ENCODE measurements at regions not wholly inside any gene's neighbourhood (a gene's known extent, or its start where the extent isn't known, plus 50 kb on each side); places are given as distances from the start of the nearest gene placed in this dataset.

GRCh38 chr2:53403792-53404413, 363.7 kb upstream of the CHAC2 start:
- peak overlapping the region; percentile 29 for H3K4me3 ChIP-seq
- H3F3A ChIP-seq (ENCODE audit: insufficient read depth): peaks cover 14% of the 10 kb centered on the region; the same call in 1 of the 2 replicates
- no peaks in the 10 kb centered on the region for H4K20me1 ChIP-seq (ENCODE audit: insufficient read depth)
- H2AFZ ChIP-seq: 0 out of 2 replicates have a peak overlapping the region, but pooled peaks have one; percentile 12
- H3K27me3 ChIP-seq (replicated peaks; ENCODE audit: insufficient read depth): no peaks in the 10 kb centered on the region
- H3K27ac ChIP-seq: no peak overlapping the region
- in situ Hi-C loops (cut with MboI): no loop called here
- H3K9me3 ChIP-seq (ENCODE audit: low read depth): no peaks in the 10 kb centered on the region
- no peaks in the 10 kb centered on the region for H3K79me2 ChIP-seq (ENCODE audit: insufficient read depth)
- DNase-seq: peak; percentile 68
- peak overlapping the region; percentile 49 for H3K4me2 ChIP-seq (ENCODE audit: unreplicated experiment)
- no peak for TF ChIP-seq EZH2 (IDR thresholded peaks at IDR 0.05; ENCODE audit: insufficient read depth, poor library complexity, severe bottlenecking)
- TF ChIP-seq EZH2phosphoT487 (IDR thresholded peaks at IDR 0.05; ENCODE audit: insufficient read depth, low read depth): no peak
- no peaks in the 10 kb centered on the region for H3K9me2 ChIP-seq (ENCODE audit: insufficient read depth)
- 28% methylated on average over 4 of the region's 4 CpGs for WGBS, 2 experiments (ENCODE audit: low coverage in 1 of 2, low lambda C conversion rate in 2 of 2, missing lambda C conversion rate in 2 of 2)
- H3K36me3 ChIP-seq (ENCODE audit: low read depth): no peaks in the 10 kb centered on the region
- no peak overlapping the region for H3K9ac ChIP-seq
- H3K4me1 ChIP-seq (ENCODE audit: insufficient read depth): peaks cover 19% of the 10 kb centered on the region

GRCh38 chr2:53397085-53397484, 370.5 kb upstream of the CHAC2 start:
- H3K27me3 ChIP-seq (replicated peaks; ENCODE audit: insufficient read depth): no peaks in the 10 kb centered on the region
- no peak overlapping the region for H2AFZ ChIP-seq
- no peak for DNase-seq
- no peak overlapping the region for H3K4me2 ChIP-seq (ENCODE audit: unreplicated experiment)
- in situ Hi-C loops (cut with MboI): no loop called here
- no peak for TF ChIP-seq EZH2 (IDR thresholded peaks at IDR 0.05; ENCODE audit: insufficient read depth, poor library complexity, severe bottlenecking)
- no peak for TF ChIP-seq EZH2phosphoT487 (IDR thresholded peaks at IDR 0.05; ENCODE audit: insufficient read depth, low read depth)
- H3K9me3 ChIP-seq (ENCODE audit: low read depth): no peaks in the 10 kb centered on the region
- H3K4me1 ChIP-seq (ENCODE audit: insufficient read depth): no peaks in the 10 kb centered on the region
- H3K9ac ChIP-seq: no peak overlapping the region
- H3K36me3 ChIP-seq (ENCODE audit: low read depth): no peaks in the 10 kb centered on the region
- H4K20me1 ChIP-seq (ENCODE audit: insufficient read depth): no peaks in the 10 kb centered on the region
- no peak overlapping the region for H3K27ac ChIP-seq
- no peaks in the 10 kb centered on the region for H3K79me2 ChIP-seq (ENCODE audit: insufficient read depth)
- H3K4me3 ChIP-seq: no peak overlapping the region
- H3K9me2 ChIP-seq (ENCODE audit: insufficient read depth): no peaks in the 10 kb centered on the region
- no peaks in the 10 kb centered on the region for H3F3A ChIP-seq (ENCODE audit: insufficient read depth)

DNA sequence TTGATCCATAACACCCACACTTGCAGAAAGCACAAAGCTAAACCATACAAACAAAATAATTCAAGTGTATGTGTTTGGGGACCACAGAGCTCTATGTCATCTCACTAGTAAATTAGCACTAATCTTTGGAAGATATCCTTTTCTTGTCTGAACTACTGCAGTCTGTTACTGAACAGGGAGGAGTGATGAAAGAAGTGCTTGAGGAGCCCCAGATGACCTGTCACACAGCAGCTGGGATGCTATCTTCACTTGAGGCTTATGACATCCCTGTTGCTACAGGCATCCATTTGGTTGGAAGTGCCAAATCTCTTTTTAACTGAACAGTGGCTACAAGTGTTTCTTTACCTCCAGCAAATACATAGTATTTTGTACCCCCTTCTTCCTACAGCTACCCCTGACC, 386.3 kb upstream of the CHAC2 start:
- no peaks in the 10 kb centered on the region for H3K9me3 ChIP-seq (ENCODE audit: low read depth)
- no peak overlapping the region for H2AFZ ChIP-seq
- H3F3A ChIP-seq (ENCODE audit: insufficient read depth): no peaks in the 10 kb centered on the region
- in situ Hi-C loops (cut with MboI): no loop called here
- H3K4me1 ChIP-seq (ENCODE audit: insufficient read depth): no peaks in the 10 kb centered on the region
- H3K4me3 ChIP-seq: no peak overlapping the region
- no peaks in the 10 kb centered on the region for H3K27me3 ChIP-seq (replicated peaks; ENCODE audit: insufficient read depth)
- H3K4me2 ChIP-seq (ENCODE audit: unreplicated experiment): no peak overlapping the region
- no peaks in the 10 kb centered on the region for H3K79me2 ChIP-seq (ENCODE audit: insufficient read depth)
- H3K36me3 ChIP-seq (ENCODE audit: low read depth): no peaks in the 10 kb centered on the region
- TF ChIP-seq EZH2 (IDR thresholded peaks at IDR 0.05; ENCODE audit: insufficient read depth, poor library complexity, severe bottlenecking) (no peak), EZH2phosphoT487 (IDR thresholded peaks at IDR 0.05; ENCODE audit: insufficient read depth, low read depth) (no peak)
- DNase-seq: no peak
- no peaks in the 10 kb centered on the region for H4K20me1 ChIP-seq (ENCODE audit: insufficient read depth)
- no peak overlapping the region for H3K27ac ChIP-seq
- no peak overlapping the region for H3K9ac ChIP-seq
- H3K9me2 ChIP-seq (ENCODE audit: insufficient read depth): no peaks in the 10 kb centered on the region

- no peaks in the 10 kb centered on the region for H3F3A ChIP-seq (ENCODE audit: insufficient read depth)
- no peaks in the 10 kb centered on the region for H4K20me1 ChIP-seq (ENCODE audit: insufficient read depth)
- no peaks in the 10 kb centered on the region for H3K79me2 ChIP-seq (ENCODE audit: insufficient read depth)
- no peaks in the 10 kb centered on the region for H3K4me1 ChIP-seq (ENCODE audit: insufficient read depth)
- no peaks in the 10 kb centered on the region for H3K9me3 ChIP-seq (ENCODE audit: low read depth)
- H3K27me3 ChIP-seq (replicated peaks; ENCODE audit: insufficient read depth): no peaks in the 10 kb centered on the region
- TF ChIP-seq EZH2 (IDR thresholded peaks at IDR 0.05; ENCODE audit: insufficient read depth, poor library complexity, severe bottlenecking) (no peak), EZH2phosphoT487 (IDR thresholded peaks at IDR 0.05; ENCODE audit: insufficient read depth, low read depth) (no peak)
- no peak overlapping the region for H3K27ac ChIP-seq
- H2AFZ ChIP-seq: no peak overlapping the region
- no peak for DNase-seq
- H3K4me2 ChIP-seq (ENCODE audit: unreplicated experiment): no peak overlapping the region
- in situ Hi-C loops (cut with MboI): no loop called here
- no peaks in the 10 kb centered on the region for H3K9me2 ChIP-seq (ENCODE audit: insufficient read depth)
- no peaks in the 10 kb centered on the region for H3K36me3 ChIP-seq (ENCODE audit: low read depth)
- H3K4me3 ChIP-seq: no peak overlapping the region
- no peak overlapping the region for H3K9ac ChIP-seq
Measured at GRCh38 chr2:53379547-53379946, 388.1 kb upstream of the CHAC2 start.

- Histone ChIP-seq H3K4me1 (ENCODE audit: insufficient read depth) (no peaks in the 10 kb centered on the region), H3K9me2 (ENCODE audit: insufficient read depth) (no peaks in the 10 kb centered on the region), H4K20me1 (ENCODE audit: insufficient read depth) (no peaks in the 10 kb centered on the region), H3K9me3 (ENCODE audit: low read depth) (no peaks in the 10 kb centered on the region), H3K36me3 (ENCODE audit: low read depth) (no peaks in the 10 kb centered on the region), H3K27me3 (replicated peaks; ENCODE audit: insufficient read depth) (no peaks in the 10 kb centered on the region), H3F3A (ENCODE audit: insufficient read depth) (no peaks in the 10 kb centered on the region), H2AFZ (no peak overlapping the region), H3K27ac (no peak overlapping the region), H3K9ac (no peak overlapping the region), H3K4me3 (no peak overlapping the region), H3K79me2 (ENCODE audit: insufficient read depth) (no peaks in the 10 kb centered on the region), H3K4me2 (ENCODE audit: unreplicated experiment) (no peak overlapping the region)
- WGBS, 2 experiments (ENCODE audit: low coverage in 1 of 2, low lambda C conversion rate in 2 of 2, missing lambda C conversion rate in 2 of 2): 50 to 68% methylated on average over 1 of the region's 1 CpG
- TF ChIP-seq EZH2 (IDR thresholded peaks at IDR 0.05; ENCODE audit: insufficient read depth, poor library complexity, severe bottlenecking) (no peak), EZH2phosphoT487 (IDR thresholded peaks at IDR 0.05; ENCODE audit: insufficient read depth, low read depth) (no peak)
- in situ Hi-C loops (cut with MboI): no loop called here
- DNase-seq: no peak
Measured at GRCh38 chr2:53378791-53379190, 388.8 kb upstream of the CHAC2 start.

Data from GM23248 (cell line).